H1 (cell line): ENCODE measurements at regions not wholly inside any gene's neighbourhood (a gene's known extent, or its start where the extent isn't known, plus 50 kb on each side); places are given as distances from the start of the nearest gene placed in this dataset.

Source experiments
- CTCF ChIA-PET: fragments of 300-600 bp; sonication (Branson Sonifier 250); formaldehyde crosslinking; loops from one replicate; lab custom pipeline; 2021; ENCODE audit not compliant: partially characterized antibody; lab: Charles Lee
- POLR2A ChIA-PET: fragments of 300-600 bp; sonication (Branson Sonifier 250); formaldehyde crosslinking; loops from one replicate; lab custom pipeline; 2021; ENCODE audit warnings: inconsistent platforms; ENCODE audit not compliant: partially characterized antibody; lab: Charles Lee
- DNase-seq, 2 experiments: peaks; one replicate each; pipeline versions ENCODE4 v3.0.0 to v3.0.0-alpha.2; 2010 to 2022; ENCODE audit warnings: low spot score in 2 of 2, low read depth in 1 of 2, mixed read lengths in 1 of 2
- FAIRE-seq: peaks from 2 replicates; lab custom pipeline; 2011; peaks lifted over from hg19 to GRCh38; lab: Jason Lieb, UNC
- H2AFZ ChIP-seq: 2 replicates; pipeline ENCODE4 v1.8.1; 2012; ENCODE audit warnings: low read length, inconsistent platforms
- H2AK5ac ChIP-seq: 2 replicates; pipeline ENCODE4 v1.6.1; 2013; ENCODE audit warnings: low read depth, low read length
- H2BK120ac ChIP-seq: replicated peaks from 2 replicates; pipeline ENCODE3; 2013; ENCODE audit warnings: low read depth, low read length, inconsistent platforms
- H2BK12ac ChIP-seq: 2 replicates; pipeline ENCODE4 v1.6.1; 2013; ENCODE audit warnings: low read depth, low read length
- H2BK15ac ChIP-seq: 2 replicates; pipeline ENCODE4 v1.6.1; 2013; ENCODE audit warnings: low read length
- H2BK20ac ChIP-seq: 2 replicates; pipeline ENCODE4 v1.6.1; 2013; ENCODE audit warnings: low read length
- H2BK5ac ChIP-seq: 2 replicates; pipeline ENCODE4 v1.6.1; 2013; ENCODE audit warnings: low read depth, low read length
- H3K14ac ChIP-seq: 2 replicates; pipeline ENCODE4 v1.6.1; 2013; ENCODE audit warnings: inconsistent platforms; ENCODE audit not compliant: insufficient read length
- H3K18ac ChIP-seq: 2 replicates; pipeline ENCODE4 v1.6.1; 2013; ENCODE audit warnings: low read length; ENCODE audit errors: extremely low read depth
- H3K23ac ChIP-seq: 2 replicates; pipeline ENCODE4 v1.6.1; 2013; ENCODE audit warnings: inconsistent platforms; ENCODE audit not compliant: insufficient read length
- H3K23me2 ChIP-seq: 2 replicates; pipeline ENCODE4 v1.6.1; 2013; ENCODE audit warnings: low read depth, low read length
- H3K27ac ChIP-seq: 2 replicates; pipeline ENCODE4 v1.6.1; 2011; ENCODE audit warnings: low read depth, low read length, inconsistent platforms
- H3K27me3 ChIP-seq, 4 experiments: replicated peaks in 1 of 4; 1 replicate in 1 of 4; 2 replicates in 3 of 4; pipeline versions ENCODE4 v1.6.1 to v1.8.1; 2011 to 2013; ENCODE audit warnings: low read length in 3 of 4, mild to moderate bottlenecking in 3 of 4, inconsistent platforms in 2 of 4, mixed read lengths in 2 of 4, moderate library complexity in 1 of 4; ENCODE audit not compliant: control insufficient read depth in 3 of 4, insufficient read depth in 3 of 4; ENCODE audit errors: extremely low read depth in 1 of 4
- H3K36me3 ChIP-seq, 4 experiments: 2 replicates each; pipeline versions ENCODE4 v1.6.1 to v1.8.1; 2011 to 2013; ENCODE audit warnings: mild to moderate bottlenecking in 4 of 4, low read length in 3 of 4, moderate library complexity in 2 of 4, control low read depth in 1 of 4, inconsistent platforms in 1 of 4; ENCODE audit not compliant: insufficient read depth in 4 of 4, control insufficient read depth in 2 of 4
- H3K4ac ChIP-seq: replicated peaks from 2 replicates; pipeline ENCODE3; 2013; ENCODE audit warnings: low read length, low read depth, mixed read lengths, inconsistent platforms; ENCODE audit not compliant: insufficient read length
- H3K4me1 ChIP-seq, 4 experiments: replicated peaks in 1 of 4; 1 replicate in 1 of 4; 2 replicates in 3 of 4; pipeline versions ENCODE4 v1.6.1 to v1.8.1; 2011 to 2013; ENCODE audit warnings: low read length in 3 of 4, inconsistent platforms in 2 of 4, mixed read lengths in 1 of 4; ENCODE audit not compliant: insufficient read depth in 4 of 4, control insufficient read depth in 3 of 4
- H3K4me2 ChIP-seq, 2 experiments: 2 replicates each; pipeline versions ENCODE4 v1.6.1 to v1.8.1; 2011 to 2013; ENCODE audit warnings: low read depth in 2 of 2, low read length in 2 of 2, control low read depth in 1 of 2, inconsistent platforms in 1 of 2, mild to moderate bottlenecking in 1 of 2; ENCODE audit not compliant: insufficient read depth in 1 of 2
- H3K4me3 ChIP-seq, 4 experiments: fragments of 200-600, 300-600 bp in 1 of 4; sonication (generic), shearing (Covaris generic), sonication (Bioruptor Twin) in 1 of 4; 2 replicates each; pipeline versions ENCODE4 v1.5.1 to v1.8.1; 2011 to 2016; ENCODE audit warnings: low read length in 4 of 4, low read depth in 3 of 4, control low read depth in 2 of 4, inconsistent platforms in 2 of 4, mild to moderate bottlenecking in 2 of 4, mixed read lengths in 1 of 4, moderate library complexity in 1 of 4; ENCODE audit not compliant: insufficient read depth in 2 of 4; ENCODE audit errors: extremely low read depth in 1 of 4
- H3K56ac ChIP-seq: replicated peaks from 2 replicates; pipeline ENCODE3; 2013; ENCODE audit warnings: low read depth, mild to moderate bottlenecking, mixed read lengths, low read length, inconsistent platforms; ENCODE audit not compliant: insufficient read length
- H3K79me1 ChIP-seq: 2 replicates; pipeline ENCODE4 v1.6.1; 2013; ENCODE audit warnings: low read depth, low read length, control low read depth
- H3K79me2 ChIP-seq, 2 experiments: 2 replicates each; pipeline versions ENCODE4 v1.6.1 to v1.8.1; 2012 to 2013; ENCODE audit warnings: low read length in 2 of 2, mild to moderate bottlenecking in 2 of 2, inconsistent platforms in 1 of 2; ENCODE audit not compliant: insufficient read depth in 2 of 2, control insufficient read depth in 1 of 2
- H3K9ac ChIP-seq, 4 experiments: replicated peaks in 1 of 4; 1 replicate in 1 of 4; 2 replicates in 3 of 4; pipeline versions ENCODE4 v1.6.1 to v1.8.1; 2011 to 2013; ENCODE audit warnings: low read depth in 3 of 4, low read length in 3 of 4, control low read depth in 2 of 4, mild to moderate bottlenecking in 2 of 4, moderate library complexity in 2 of 4, inconsistent platforms in 1 of 4; ENCODE audit errors: extremely low read depth in 1 of 4
- H3K9me3 ChIP-seq, 2 experiments: 2 replicates each; pipeline versions ENCODE4 v1.6.1 to v1.8.1; 2012 to 2013; ENCODE audit warnings: mild to moderate bottlenecking in 2 of 2, moderate library complexity in 2 of 2, control low read depth in 1 of 2, inconsistent platforms in 1 of 2, low read depth in 1 of 2, low read length in 1 of 2, mixed read lengths in 1 of 2; ENCODE audit not compliant: insufficient read depth in 2 of 2
- H4K20me1 ChIP-seq, 2 experiments: replicated peaks in 1 of 2; 2 replicates each; pipeline versions ENCODE3 to v1.8.1; 2011 to 2013; ENCODE audit warnings: inconsistent platforms in 2 of 2, low read length in 2 of 2, mild to moderate bottlenecking in 1 of 2; ENCODE audit not compliant: insufficient read depth in 2 of 2, control insufficient read depth in 1 of 2
- H4K5ac ChIP-seq: 2 replicates; pipeline ENCODE4 v1.6.1; 2013; ENCODE audit warnings: low read length, low read depth, mixed read lengths, inconsistent platforms; ENCODE audit not compliant: insufficient read length
- H4K8ac ChIP-seq: 2 replicates; pipeline ENCODE4 v1.8.0; 2013; ENCODE audit warnings: mild to moderate bottlenecking, moderate library complexity, low read length, inconsistent platforms; ENCODE audit not compliant: insufficient read depth; ENCODE audit errors: extremely low read depth
- H4K91ac ChIP-seq: replicated peaks from 2 replicates; pipeline ENCODE3; 2013; ENCODE audit warnings: low read length, mixed read lengths, inconsistent platforms; ENCODE audit not compliant: insufficient read length
- KDM5A ChIP-seq: fragments of 200-600 bp; IDR thresholded peaks from 2 replicates; pipeline ENCODE4 v1.7.1; 2012; ENCODE audit warnings: mild to moderate bottlenecking, low read length, inconsistent platforms, mixed read lengths
- NANOG ChIP-seq: IDR thresholded peaks from 2 replicates; pipeline ENCODE4 v1.6.1; 2011; ENCODE audit warnings: low read length, low read depth, mild to moderate bottlenecking, inconsistent platforms; ENCODE audit not compliant: insufficient read depth, poor library complexity, severe bottlenecking
- NRF1 ChIP-seq: IDR thresholded peaks from 2 replicates; pipeline ENCODE4 v1.6.1; 2011; ENCODE audit warnings: mild to moderate bottlenecking, low read depth, low read length, improper control_type of control experiment
- POLR2AphosphoS5 ChIP-seq: IDR thresholded peaks from 2 replicates; pipeline ENCODE4 v1.6.1; 2011; ENCODE audit warnings: low read depth, low read length
- RAD21 ChIP-seq, 2 experiments: IDR thresholded peaks in 1 of 2; conservative IDR thresholded peaks in 1 of 2; 2 replicates each; pipeline ENCODE4 v1.6.1; 2011; ENCODE audit warnings: low read depth in 2 of 2, low read length in 2 of 2, improper control_type of control experiment in 1 of 2, inconsistent platforms in 1 of 2, mild to moderate bottlenecking in 1 of 2, moderate library complexity in 1 of 2
- RBBP5 ChIP-seq: IDR thresholded peaks from 2 replicates; pipeline ENCODE4 v1.7.1; 2012; ENCODE audit warnings: low read depth, mild to moderate bottlenecking, inconsistent platforms, low read length, moderate library complexity, borderline replicate concordance
- SAP30 ChIP-seq: fragments of 300-600 bp; sonication (generic); IDR thresholded peaks from 2 replicates; pipeline ENCODE4 v1.7.1; 2012; ENCODE audit warnings: low read length, moderate library complexity, mild to moderate bottlenecking, inconsistent platforms; ENCODE audit not compliant: insufficient read depth, insufficient replicate concordance
- SP2 ChIP-seq: IDR thresholded peaks from 2 replicates; pipeline ENCODE4 v1.6.1; 2012; ENCODE audit warnings: mild to moderate bottlenecking, low read length, inconsistent platforms
- WGBS, 2 experiments: shearing (Covaris generic) in 1 of 2; methylation state at CpG; one replicate each; pipeline versions ENCODE4 v1.1.6 to v1.1.7; 2013 to 2015; ENCODE audit warnings: low lambda C conversion rate in 2 of 2, mixed read lengths in 2 of 2, inconsistent platforms in 1 of 2, low coverage in 1 of 2, missing lambda C conversion rate in 1 of 2; ENCODE audit not compliant: insufficient replicate concordance in 2 of 2, insufficient coverage in 1 of 2, insufficient read length in 1 of 2; ENCODE audit errors: extremely low coverage in 1 of 2, missing lambda C conversion rate in 1 of 2; 5-methylcytosine and 5-hydroxymethylcytosine counted together
- TF ChIP-seq, protein P1 (sequence below), 3 experiments: IDR thresholded peaks; 1 replicate in 2 of 3; 2 replicates in 1 of 3; pipeline versions ENCODE4 v1.5.1 to v1.6.1; 2011; ENCODE audit warnings: low read length in 3 of 3, mild to moderate bottlenecking in 3 of 3, inconsistent platforms in 2 of 3, low read depth in 1 of 3, moderate library complexity in 1 of 3; ENCODE audit not compliant: insufficient read depth in 1 of 3; ENCODE audit errors: control extremely low read depth in 1 of 3
- TF ChIP-seq, protein P2 (sequence below): IDR thresholded peaks from 2 replicates; pipeline ENCODE4 v1.6.1; 2011; ENCODE audit warnings: low read length, improper control_type of control experiment

DNA sequence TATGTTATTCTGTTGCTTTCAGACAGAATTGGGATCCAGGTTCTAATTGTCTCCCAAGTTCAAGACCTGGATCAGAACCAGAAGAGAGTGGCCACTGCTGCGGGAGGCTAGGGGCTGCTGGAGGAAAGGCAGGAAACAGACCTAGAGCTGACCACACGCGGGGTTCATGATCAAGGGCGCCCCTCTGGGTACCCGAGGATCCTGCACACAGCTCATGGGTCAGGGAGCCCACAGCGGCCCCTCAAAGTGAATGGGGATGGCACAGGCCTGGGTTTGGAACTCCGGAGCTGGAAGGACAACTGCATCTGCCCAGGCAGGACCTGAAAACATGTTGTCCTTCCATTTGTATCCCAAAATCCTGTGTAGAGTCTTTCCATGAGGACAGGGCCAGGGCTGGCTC is 107.0 kb downstream of the RMI2 start:
- Histone ChIP-seq H2BK5ac (no peak overlapping the region), H3K23ac (no peak overlapping the region), H2BK12ac (no peak overlapping the region), H3K79me1 (no peaks in the 10 kb centered on the region), H3K9me3 (no peaks in the 10 kb centered on the region), H4K20me1 (no peaks in the 10 kb centered on the region), H3K27me3 (no peaks in the 10 kb centered on the region), H2BK20ac (no peak overlapping the region), H2BK15ac (no peak overlapping the region), H3K36me3 (0 out of 8 replicates have a peak, but pooled peaks cover 0 to 1% (median 0%) of the 10 kb centered on the region in 4 experiments), H4K5ac (no peak overlapping the region), H3K4me1 (no peaks in the 10 kb centered on the region), H3K23me2 (no peaks in the 10 kb centered on the region), H4K91ac (no peak overlapping the region), H3K14ac (no peak overlapping the region), H3K18ac (no peak overlapping the region), H2AFZ (no peak overlapping the region), H4K8ac (0 out of 2 replicates have a peak overlapping the region, but pooled peaks have one; percentile 4), H3K27ac (no peak overlapping the region), H3K4ac (no peak overlapping the region), H3K9ac (no peak overlapping the region), H3K4me3 (no peak overlapping the region), H2AK5ac (no peak overlapping the region), H3K56ac (no peak overlapping the region), H2BK120ac (no peak overlapping the region), H3K4me2 (no peak overlapping the region), H3K79me2 (no peaks in the 10 kb centered on the region)
- no peak for FAIRE-seq
- WGBS, 2 experiments: 91% methylated on average over 7 of the region's 7 CpGs; no CpG with 5 or more reads in 1 of the 2 experiments
- ChIA-PET POLR2A (no interaction called here), CTCF (interaction anchor here (0.6 to 1.4 kb wide), 2 partner anchors 12 to 167 kb away, joined by 3 read pairs; no protein-coding TSS in a partner anchor)
- TF ChIP-seq, protein P1, sequence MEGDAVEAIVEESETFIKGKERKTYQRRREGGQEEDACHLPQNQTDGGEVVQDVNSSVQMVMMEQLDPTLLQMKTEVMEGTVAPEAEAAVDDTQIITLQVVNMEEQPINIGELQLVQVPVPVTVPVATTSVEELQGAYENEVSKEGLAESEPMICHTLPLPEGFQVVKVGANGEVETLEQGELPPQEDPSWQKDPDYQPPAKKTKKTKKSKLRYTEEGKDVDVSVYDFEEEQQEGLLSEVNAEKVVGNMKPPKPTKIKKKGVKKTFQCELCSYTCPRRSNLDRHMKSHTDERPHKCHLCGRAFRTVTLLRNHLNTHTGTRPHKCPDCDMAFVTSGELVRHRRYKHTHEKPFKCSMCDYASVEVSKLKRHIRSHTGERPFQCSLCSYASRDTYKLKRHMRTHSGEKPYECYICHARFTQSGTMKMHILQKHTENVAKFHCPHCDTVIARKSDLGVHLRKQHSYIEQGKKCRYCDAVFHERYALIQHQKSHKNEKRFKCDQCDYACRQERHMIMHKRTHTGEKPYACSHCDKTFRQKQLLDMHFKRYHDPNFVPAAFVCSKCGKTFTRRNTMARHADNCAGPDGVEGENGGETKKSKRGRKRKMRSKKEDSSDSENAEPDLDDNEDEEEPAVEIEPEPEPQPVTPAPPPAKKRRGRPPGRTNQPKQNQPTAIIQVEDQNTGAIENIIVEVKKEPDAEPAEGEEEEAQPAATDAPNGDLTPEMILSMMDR (IDR thresholded peaks at IDR 0.05; ENCODE audit: control extremely low read depth in 1 of 3, insufficient read depth in 1 of 3, low read depth in 1 of 3, low read length in 3 of 3): peak in 1 of 3 experiments; percentile 12; a peak in 1 of 4 replicates
- no peak for TF ChIP-seq POLR2AphosphoS5
- no peak for TF ChIP-seq NRF1
- TF ChIP-seq NANOG: no peak
- TF ChIP-seq KDM5A: no peak
- TF ChIP-seq RBBP5: no peak
- TF ChIP-seq, protein P2, sequence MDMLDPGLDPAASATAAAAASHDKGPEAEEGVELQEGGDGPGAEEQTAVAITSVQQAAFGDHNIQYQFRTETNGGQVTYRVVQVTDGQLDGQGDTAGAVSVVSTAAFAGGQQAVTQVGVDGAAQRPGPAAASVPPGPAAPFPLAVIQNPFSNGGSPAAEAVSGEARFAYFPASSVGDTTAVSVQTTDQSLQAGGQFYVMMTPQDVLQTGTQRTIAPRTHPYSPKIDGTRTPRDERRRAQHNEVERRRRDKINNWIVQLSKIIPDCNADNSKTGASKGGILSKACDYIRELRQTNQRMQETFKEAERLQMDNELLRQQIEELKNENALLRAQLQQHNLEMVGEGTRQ: no peak
- peak in 1 of 2 experiments; percentile 19; a peak in 1 of 4 replicates for TF ChIP-seq RAD21 (IDR thresholded peaks at IDR 0.05 in 1 of 2, conservative IDR thresholded peaks at IDR 0.05 in 1 of 2; ENCODE audit: low read depth in 2 of 2, low read length in 2 of 2)
- TF ChIP-seq SAP30: no peak
- TF ChIP-seq SP2: no peak
- TF ChIP-seq, all 59 proteins: peak for 2
- no peak for DNase-seq
